HG03280 (cell line): ENCODE measurements at regions not wholly inside any gene's neighbourhood (a gene's known extent, or its start where the extent isn't known, plus 50 kb on each side); places are given as distances from the start of the nearest gene placed in this dataset.
"Not testable (repeated sequence)": the region's sequence is repeated elsewhere in the genome, so short reads cannot be mapped to it uniquely, and the experiment has no call there.

Source experiments
- ATAC-seq: cut with Tn5 transposase; IDR thresholded peaks from one replicate; pipeline ENCODE4 v1.9.1; 2021; ENCODE audit warnings: mild to moderate bottlenecking, moderate library complexity; ENCODE audit not compliant: unreplicated experiment

- ATAC-seq, result no peak
Observed at GRCh38 chr10:2212244-2212834, 475.0 kb upstream of the ADARB2 start.

GRCh38 chr10:2210088-2210487, 472.8 kb upstream of the ADARB2 start:
- ATAC-seq, result no peak

GRCh38 chr10:2208106-2208505, 470.8 kb upstream of the ADARB2 start:
- ATAC-seq, result no peak

GRCh38 chr10:2207246-2207922, 470.1 kb upstream of the ADARB2 start:
- ATAC-seq, result no peak

GRCh38 chr10:2205406-2205805, 468.1 kb upstream of the ADARB2 start:
- ATAC-seq, result no peak

GRCh38 chr10:2202401-2202800, 465.1 kb upstream of the ADARB2 start:
- ATAC-seq, result no peak

- no peak for ATAC-seq
Observed at GRCh38 chr10:2201534-2202099, 464.3 kb upstream of the ADARB2 start.

- no peak for ATAC-seq
Observed at GRCh38 chr10:2197663-2198062, 460.3 kb upstream of the ADARB2 start.

- ATAC-seq, result no peak
Observed at GRCh38 chr10:2196272-2196671, 458.9 kb upstream of the ADARB2 start.

GRCh38 chr10:2189356-2189755, 452.0 kb upstream of the ADARB2 start:
- not testable (repeated sequence) for ATAC-seq

- no peak for ATAC-seq
Observed at GRCh38 chr10:2188371-2188770, 451.0 kb upstream of the ADARB2 start.

GRCh38 chr10:2173327-2173726, 436.0 kb upstream of the ADARB2 start:
- no peak for ATAC-seq

- ATAC-seq, result no peak
Observed at GRCh38 chr10:2165771-2166460, 428.6 kb upstream of the ADARB2 start.

GRCh38 chr10:2150288-2150687, 413.0 kb upstream of the ADARB2 start:
- ATAC-seq, result no peak

GRCh38 chr10:2145926-2146478, 408.7 kb upstream of the ADARB2 start:
- no peak for ATAC-seq

- ATAC-seq, result no peak
Observed at GRCh38 chr10:2145491-2145890, 408.2 kb upstream of the ADARB2 start.

GRCh38 chr10:2144584-2144983, 407.3 kb upstream of the ADARB2 start:
- no peak for ATAC-seq

- no peak for ATAC-seq
Observed at GRCh38 chr10:2143213-2143835, 406.0 kb upstream of the ADARB2 start.

GRCh38 chr10:2139746-2140145, 402.4 kb upstream of the ADARB2 start:
- no peak for ATAC-seq

GRCh38 chr10:2137549-2138174, 400.3 kb upstream of the ADARB2 start:
- no peak for ATAC-seq
